Esophagus muscularis mucosa (tissue), 4 donors: ENCODE measurements at regions not wholly inside any gene's neighbourhood (a gene's known extent, or its start where the extent isn't known, plus 50 kb on each side); places are given as distances from the start of the nearest gene placed in this dataset.

Experiments
- DNase-seq: peaks from one replicate; pipeline ENCODE4 v3.0.0-alpha.2; 2017; ENCODE audit errors: extremely low spot score
- H3K27ac ChIP-seq, 4 donors: fragments of 200-600 bp; sonication (generic); replicated peaks in 1 of 4; 1 replicate in 3 of 4; 2 replicates in 1 of 4; pipeline ENCODE4 v1.5.1; 2016 to 2019; ENCODE audit warnings: mild to moderate bottlenecking in 1 of 4
- H3K27me3 ChIP-seq, 4 donors: fragments of 200-600 bp; sonication (generic); one replicate each; pipeline versions ENCODE4 v1.5.1 to v1.6.0; 2016 to 2019
- H3K36me3 ChIP-seq, 4 donors: fragments of 200-600 bp; sonication (generic); one replicate each; pipeline ENCODE4 v1.5.1; 2016 to 2019
- H3K4me1 ChIP-seq, 4 donors: fragments of 200-600 bp; sonication (generic); one replicate each; pipeline ENCODE4 v1.5.1; 2016 to 2019
- H3K4me3 ChIP-seq, 4 donors: fragments of 200-600 bp; sonication (generic); 1 replicate in 2 of 4; 2 replicates in 2 of 4; pipeline ENCODE4 v1.5.1; 2016 to 2019; ENCODE audit warnings: mild to moderate bottlenecking in 4 of 4, moderate library complexity in 1 of 4
- H3K9me3 ChIP-seq, 4 donors: fragments of 200-600 bp; sonication (generic); 1 replicate in 3 of 4; 2 replicates in 1 of 4; pipeline ENCODE4 v1.5.1; 2016 to 2019
- EP300 ChIP-seq: sonication (generic); formaldehyde crosslinking; IDR thresholded peaks from one replicate; pipeline ENCODE4 v1.6.1; 2017; ENCODE audit warnings: antibody characterized with exemption
- POLR2A ChIP-seq: fragments of 450-650 bp; IDR thresholded peaks from one replicate; pipeline ENCODE4 v1.6.1; 2017; ENCODE audit warnings: antibody characterized with exemption, moderate library complexity, mild to moderate bottlenecking, low read depth
- POLR2AphosphoS5 ChIP-seq, 2 donors: sonication (generic); formaldehyde crosslinking; IDR thresholded peaks; one replicate each; pipeline ENCODE4 v1.6.1; 2017; ENCODE audit warnings: antibody characterized with exemption in 2 of 2
- WGBS: methylation state at CpG from one replicate; pipeline ENCODE4 v1.1.5; 2018; 5-methylcytosine and 5-hydroxymethylcytosine counted together
- intact Hi-C: fragments of 100-400 bp; cut with DNase I; formaldehyde crosslinking; loops from one replicate; pipeline ENCODE4 v1.15.1; 2023
- TF ChIP-seq, protein P1 (sequence below), 3 experiments: fragments of 200-600 bp in 2 of 3; fragments of 450-650 bp in 1 of 3; sonication (generic) in 2 of 3; IDR thresholded peaks; one replicate each; pipeline ENCODE4 v1.5.1; 2017 to 2019; ENCODE audit warnings: antibody characterized with exemption in 3 of 3, mild to moderate bottlenecking in 2 of 3, moderate library complexity in 1 of 3

DNA sequence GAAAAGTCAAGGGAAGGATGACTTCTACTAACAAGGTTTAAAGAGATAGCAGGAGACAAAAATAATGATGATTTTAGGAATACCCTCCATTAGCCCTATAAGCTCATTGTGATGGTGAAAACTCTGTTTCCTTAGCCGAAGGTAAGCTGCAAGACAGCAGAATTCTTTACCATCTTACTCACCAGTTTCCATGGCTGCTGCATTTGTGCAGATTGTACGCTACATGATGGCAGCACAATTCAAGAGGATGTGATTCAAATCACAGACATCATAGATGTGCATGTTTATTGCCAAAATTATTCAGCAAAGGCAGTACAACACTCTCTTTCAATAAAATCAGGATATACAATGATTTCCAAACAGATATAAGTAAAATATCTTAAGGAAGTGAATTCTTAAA, 175.6 kb downstream of the SPATA31D1 start:
- no peak overlapping the region for H3K4me3 ChIP-seq
- no peak overlapping the region for H3K27ac ChIP-seq
- no peak for DNase-seq
- intact Hi-C loops, result no loop called here
- H3K4me1 ChIP-seq, result peaks cover 0 to 8% (median 4%) of the 10 kb centered on the region in 4 donors
- no peaks in the 10 kb centered on the region for H3K36me3 ChIP-seq
- WGBS, result 98% methylated on average over 2 of the region's 2 CpGs
- H3K9me3 ChIP-seq, result no peaks in the 10 kb centered on the region
- no peaks in the 10 kb centered on the region for H3K27me3 ChIP-seq
- no peak for TF ChIP-seq POLR2A
- TF ChIP-seq, protein P1, sequence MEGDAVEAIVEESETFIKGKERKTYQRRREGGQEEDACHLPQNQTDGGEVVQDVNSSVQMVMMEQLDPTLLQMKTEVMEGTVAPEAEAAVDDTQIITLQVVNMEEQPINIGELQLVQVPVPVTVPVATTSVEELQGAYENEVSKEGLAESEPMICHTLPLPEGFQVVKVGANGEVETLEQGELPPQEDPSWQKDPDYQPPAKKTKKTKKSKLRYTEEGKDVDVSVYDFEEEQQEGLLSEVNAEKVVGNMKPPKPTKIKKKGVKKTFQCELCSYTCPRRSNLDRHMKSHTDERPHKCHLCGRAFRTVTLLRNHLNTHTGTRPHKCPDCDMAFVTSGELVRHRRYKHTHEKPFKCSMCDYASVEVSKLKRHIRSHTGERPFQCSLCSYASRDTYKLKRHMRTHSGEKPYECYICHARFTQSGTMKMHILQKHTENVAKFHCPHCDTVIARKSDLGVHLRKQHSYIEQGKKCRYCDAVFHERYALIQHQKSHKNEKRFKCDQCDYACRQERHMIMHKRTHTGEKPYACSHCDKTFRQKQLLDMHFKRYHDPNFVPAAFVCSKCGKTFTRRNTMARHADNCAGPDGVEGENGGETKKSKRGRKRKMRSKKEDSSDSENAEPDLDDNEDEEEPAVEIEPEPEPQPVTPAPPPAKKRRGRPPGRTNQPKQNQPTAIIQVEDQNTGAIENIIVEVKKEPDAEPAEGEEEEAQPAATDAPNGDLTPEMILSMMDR (IDR thresholded peaks at IDR 0.05), result no peak
- TF ChIP-seq EP300, result no peak
- no peak for TF ChIP-seq POLR2AphosphoS5 (IDR thresholded peaks at IDR 0.05)

GRCh38 chr9:82167296-82167695, 178.7 kb downstream of the SPATA31D1 start:
- intact Hi-C loops, result no loop called here
- WGBS, result 72% methylated on average over 4 of the region's 4 CpGs
- Histone ChIP-seq H3K9me3 (no peaks in the 10 kb centered on the region), H3K27ac (no peak overlapping the region), H3K27me3 (no peaks in the 10 kb centered on the region), H3K4me3 (no peak overlapping the region), H3K4me1 (peaks cover 3 to 8% (median 4%) of the 10 kb centered on the region in 4 donors), H3K36me3 (no peaks in the 10 kb centered on the region)
- TF ChIP-seq, protein P1 (IDR thresholded peaks at IDR 0.05), result no peak
- no peak for TF ChIP-seq POLR2A
- TF ChIP-seq POLR2AphosphoS5 (IDR thresholded peaks at IDR 0.05), result no peak
- no peak for TF ChIP-seq EP300
- no peak for DNase-seq

GRCh38 chr9:82168585-82168984, 180.0 kb downstream of the SPATA31D1 start:
- no peaks in the 10 kb centered on the region for H3K9me3 ChIP-seq
- intact Hi-C loops, result no loop called here
- H3K4me3 ChIP-seq, result no peak overlapping the region
- no peak overlapping the region for H3K27ac ChIP-seq
- no peak for DNase-seq
- WGBS, result 66% methylated on average over 3 of the region's 3 CpGs
- H3K27me3 ChIP-seq, result no peaks in the 10 kb centered on the region
- no peak for TF ChIP-seq POLR2A
- TF ChIP-seq POLR2AphosphoS5 (IDR thresholded peaks at IDR 0.05), result no peak
- no peak for TF ChIP-seq EP300
- TF ChIP-seq, protein P1 (IDR thresholded peaks at IDR 0.05), result no peak
- H3K36me3 ChIP-seq, result no peaks in the 10 kb centered on the region
- H3K4me1 ChIP-seq, result peaks cover 3 to 8% (median 4%) of the 10 kb centered on the region in 4 donors

- H3K4me1 ChIP-seq, result peaks cover 3 to 8% (median 4%) of the 10 kb centered on the region in 4 donors
- TF ChIP-seq, protein P1 (IDR thresholded peaks at IDR 0.05), result no peak
- TF ChIP-seq EP300 (no peak), POLR2AphosphoS5 (IDR thresholded peaks at IDR 0.05) (no peak), POLR2A (no peak)
- no peak overlapping the region for H3K27ac ChIP-seq
- H3K9me3 ChIP-seq, result peaks cover 0 to under 1% (median 0%) of the 10 kb centered on the region in 4 donors
- no peaks in the 10 kb centered on the region for H3K27me3 ChIP-seq
- H3K4me3 ChIP-seq, result no peak overlapping the region
- intact Hi-C loops, result no loop called here
- H3K36me3 ChIP-seq, result no peaks in the 10 kb centered on the region
- no peak for DNase-seq
- 74% methylated on average over 3 of the region's 3 CpGs for WGBS
These were observed 182.3 kb downstream of the SPATA31D1 start for GRCh38 chr9:82170866-82171265.

DNA sequence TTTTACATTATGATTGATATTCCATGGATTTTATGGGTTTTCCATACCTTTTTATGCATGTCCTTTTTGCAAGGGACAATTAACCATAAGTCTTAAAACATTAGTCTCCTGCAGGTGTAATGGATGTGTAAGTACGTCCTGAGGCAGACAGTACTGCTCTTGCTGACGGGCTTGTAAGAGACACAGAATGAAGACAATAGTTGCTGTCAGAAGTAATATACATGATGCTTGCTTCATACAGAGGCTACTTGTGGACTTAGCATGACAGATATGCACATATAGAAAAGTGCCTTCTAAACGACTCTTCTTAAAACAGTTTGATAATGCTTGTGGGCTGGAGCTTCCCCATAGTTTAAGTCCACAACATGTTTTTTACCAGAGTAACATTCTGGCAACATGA, 182.7 kb downstream of the SPATA31D1 start:
- WGBS, result 92% methylated on average over 3 of the region's 3 CpGs
- TF ChIP-seq POLR2AphosphoS5 (IDR thresholded peaks at IDR 0.05) (no peak), POLR2A (no peak), EP300 (no peak)
- TF ChIP-seq, protein P1 (IDR thresholded peaks at IDR 0.05), result no peak
- DNase-seq, result no peak
- Histone ChIP-seq H3K4me1 (peaks cover 3 to 8% (median 4%) of the 10 kb centered on the region in 4 donors), H3K4me3 (no peak overlapping the region), H3K36me3 (no peaks in the 10 kb centered on the region), H3K27ac (no peak overlapping the region), H3K27me3 (no peaks in the 10 kb centered on the region), H3K9me3 (peaks cover 0 to 4% (median 0%) of the 10 kb centered on the region in 4 donors)
- intact Hi-C loops, result no loop called here
